ENCODE measurements at regions not wholly inside any gene's neighbourhood (a gene's known extent, or its start where the extent isn't known, plus 50 kb on each side); places are given as distances from the start of the nearest gene placed in this dataset.

- Histone ChIP-seq H3K27ac (ENCODE audit: low read depth, low read length, poor library complexity, severe bottlenecking) (no peak overlapping the region), H3K4me3 (ENCODE audit: low read depth, low read length, poor library complexity, severe bottlenecking) (no peak overlapping the region), H3K4me1 (ENCODE audit: insufficient read depth, low read length, poor library complexity, severe bottlenecking) (no peaks in the 10 kb centered on the region), H3K27me3 (replicated peaks; ENCODE audit: insufficient read depth, low read depth, low read length, poor library complexity) (no peaks in the 10 kb centered on the region), H3K36me3 (ENCODE audit: insufficient read depth, low read length, poor library complexity, severe bottlenecking) (no peaks in the 10 kb centered on the region), H3K9me3 (ENCODE audit: low read depth, low read length, poor library complexity, severe bottlenecking) (no peaks in the 10 kb centered on the region)
- CTCF ChIA-PET = no interaction called here
- TF ChIP-seq, protein P1, sequence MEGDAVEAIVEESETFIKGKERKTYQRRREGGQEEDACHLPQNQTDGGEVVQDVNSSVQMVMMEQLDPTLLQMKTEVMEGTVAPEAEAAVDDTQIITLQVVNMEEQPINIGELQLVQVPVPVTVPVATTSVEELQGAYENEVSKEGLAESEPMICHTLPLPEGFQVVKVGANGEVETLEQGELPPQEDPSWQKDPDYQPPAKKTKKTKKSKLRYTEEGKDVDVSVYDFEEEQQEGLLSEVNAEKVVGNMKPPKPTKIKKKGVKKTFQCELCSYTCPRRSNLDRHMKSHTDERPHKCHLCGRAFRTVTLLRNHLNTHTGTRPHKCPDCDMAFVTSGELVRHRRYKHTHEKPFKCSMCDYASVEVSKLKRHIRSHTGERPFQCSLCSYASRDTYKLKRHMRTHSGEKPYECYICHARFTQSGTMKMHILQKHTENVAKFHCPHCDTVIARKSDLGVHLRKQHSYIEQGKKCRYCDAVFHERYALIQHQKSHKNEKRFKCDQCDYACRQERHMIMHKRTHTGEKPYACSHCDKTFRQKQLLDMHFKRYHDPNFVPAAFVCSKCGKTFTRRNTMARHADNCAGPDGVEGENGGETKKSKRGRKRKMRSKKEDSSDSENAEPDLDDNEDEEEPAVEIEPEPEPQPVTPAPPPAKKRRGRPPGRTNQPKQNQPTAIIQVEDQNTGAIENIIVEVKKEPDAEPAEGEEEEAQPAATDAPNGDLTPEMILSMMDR (conservative IDR thresholded peaks at IDR 0.05; ENCODE audit: low read depth, low read length) = no peak
- TF ChIP-seq EZH2 (IDR thresholded peaks at IDR 0.05; ENCODE audit: borderline replicate concordance, low read depth, low read length, poor library complexity, severe bottlenecking) = no peak
- intact Hi-C loops (cut with micrococcal nuclease; ENCODE audit: unreplicated experiment) = no loop called here
- no peak for DNase-seq (ENCODE audit: low spot score)
- no TSS peak for BruUV-seq (replicated peaks)
- POLR2A ChIA-PET (ENCODE audit: low non-redundant PET) = interaction anchor here (0.5 kb wide), 1 partner anchor 20 kb away, joined by 3 read pairs; no protein-coding TSS in a partner anchor
Observed at GRCh38 chr10:6320320-6321010, 117.7 kb downstream of the PFKFB3 start.

DNA sequence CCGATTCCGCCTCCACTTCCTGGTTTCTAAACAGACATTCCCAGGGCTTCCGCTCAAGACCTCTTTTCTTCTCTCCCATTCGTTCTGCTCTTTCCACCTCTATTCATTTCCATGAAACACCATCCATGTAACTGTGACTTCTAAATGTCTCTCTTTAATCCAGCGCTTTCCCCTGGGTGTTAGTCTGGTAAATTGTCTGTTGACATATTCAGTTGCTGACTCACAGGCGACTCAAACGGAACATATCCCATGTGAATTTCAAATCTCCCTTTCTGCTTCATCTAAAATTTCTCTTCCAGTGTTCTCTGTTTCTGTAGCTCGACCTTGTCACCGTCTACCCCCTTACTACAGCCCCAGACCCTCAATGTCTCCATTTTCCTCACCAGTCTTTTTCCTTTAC, 119.1 kb downstream of the PFKFB3 start:
- CTCF ChIA-PET = no interaction called here
- TF ChIP-seq, protein P1 (conservative IDR thresholded peaks at IDR 0.05; ENCODE audit: low read depth, low read length) = no peak
- TF ChIP-seq EZH2 (IDR thresholded peaks at IDR 0.05; ENCODE audit: borderline replicate concordance, low read depth, low read length, poor library complexity, severe bottlenecking) = no peak

GRCh38 chr10:6322805-6323204, 120.1 kb downstream of the PFKFB3 start:
- intact Hi-C loops (cut with micrococcal nuclease; ENCODE audit: unreplicated experiment) = no loop called here
- H3K4me1 ChIP-seq (ENCODE audit: insufficient read depth, low read length, poor library complexity, severe bottlenecking) = no peaks in the 10 kb centered on the region
- H3K27me3 ChIP-seq (replicated peaks; ENCODE audit: insufficient read depth, low read depth, low read length, poor library complexity) = no peaks in the 10 kb centered on the region
- no peaks in the 10 kb centered on the region for H3K9me3 ChIP-seq (ENCODE audit: low read depth, low read length, poor library complexity, severe bottlenecking)
- no peaks in the 10 kb centered on the region for H3K36me3 ChIP-seq (ENCODE audit: insufficient read depth, low read length, poor library complexity, severe bottlenecking)
- ChIA-PET POLR2A (ENCODE audit: low non-redundant PET) (no interaction called here), CTCF (no interaction called here)
- no peak overlapping the region for H3K4me3 ChIP-seq (ENCODE audit: low read depth, low read length, poor library complexity, severe bottlenecking)
- DNase-seq (ENCODE audit: low spot score) = no peak
- BruUV-seq (replicated peaks) = no TSS peak
- TF ChIP-seq EZH2 (IDR thresholded peaks at IDR 0.05; ENCODE audit: borderline replicate concordance, low read depth, low read length, poor library complexity, severe bottlenecking) = no peak
- TF ChIP-seq, protein P1 (conservative IDR thresholded peaks at IDR 0.05; ENCODE audit: low read depth, low read length) = no peak
- no peak overlapping the region for H3K27ac ChIP-seq (ENCODE audit: low read depth, low read length, poor library complexity, severe bottlenecking)

More for the DNA sequence above, 119.1 kb downstream of the PFKFB3 start:
- Histone ChIP-seq H3K4me1 (ENCODE audit: insufficient read depth, low read length, poor library complexity, severe bottlenecking) (no peaks in the 10 kb centered on the region), H3K9me3 (ENCODE audit: low read depth, low read length, poor library complexity, severe bottlenecking) (no peaks in the 10 kb centered on the region), H3K27ac (ENCODE audit: low read depth, low read length, poor library complexity, severe bottlenecking) (no peak overlapping the region), H3K36me3 (ENCODE audit: insufficient read depth, low read length, poor library complexity, severe bottlenecking) (no peaks in the 10 kb centered on the region), H3K4me3 (ENCODE audit: low read depth, low read length, poor library complexity, severe bottlenecking) (no peak overlapping the region), H3K27me3 (replicated peaks; ENCODE audit: insufficient read depth, low read depth, low read length, poor library complexity) (no peaks in the 10 kb centered on the region)
- intact Hi-C loops (cut with micrococcal nuclease; ENCODE audit: unreplicated experiment) = no loop called here
- DNase-seq (ENCODE audit: low spot score) = no peak
- BruUV-seq (replicated peaks) = no TSS peak
- POLR2A ChIA-PET (ENCODE audit: low non-redundant PET) = no interaction called here
